C4-2B (cell line): ENCODE measurements at regions not wholly inside any gene's neighbourhood (a gene's known extent, or its start where the extent isn't known, plus 50 kb on each side); places are given as distances from the start of the nearest gene placed in this dataset.
"Not testable (repeated sequence)": the region's sequence is repeated elsewhere in the genome, so short reads cannot be mapped to it uniquely, and the experiment has no call there.

ENCODE experiments used
- H3K27ac ChIP-seq: fragments of 450-650 bp; 2 replicates; pipeline ENCODE4 v1.5.1; 2017
- CTCF ChIP-seq: fragments of 450-650 bp; conservative IDR thresholded peaks from 2 replicates; pipeline ENCODE4 v1.5.1; 2017; ENCODE audit warnings: mild to moderate bottlenecking
- ZFX ChIP-seq: fragments of 450-650 bp; IDR thresholded peaks from 2 replicates; pipeline ENCODE4 v1.6.1; 2017

GRCh38 chr7:65453341-65454030 is 79.8 kb downstream of the ZNF92 start:
- TF ChIP-seq CTCF = no peak
- no peak for TF ChIP-seq ZFX
- no peak overlapping the region for H3K27ac ChIP-seq

GRCh38 chr7:65454469-65454868 is 80.8 kb downstream of the ZNF92 start:
- TF ChIP-seq ZFX = no peak
- no peak for TF ChIP-seq CTCF
- H3K27ac ChIP-seq = no peak overlapping the region

GRCh38 chr7:65455050-65455449 is 81.4 kb downstream of the ZNF92 start:
- not testable (repeated sequence) for H3K27ac ChIP-seq

GRCh38 chr7:65457705-65458104 is 84.0 kb downstream of the ZNF92 start:
- no peak overlapping the region for H3K27ac ChIP-seq

GRCh38 chr7:65459438-65459837 is 85.8 kb downstream of the ZNF92 start:
- H3K27ac ChIP-seq = no peak overlapping the region
- TF ChIP-seq CTCF (no peak), ZFX (no peak)

More at GRCh38 chr7:65457705-65458104, 84.0 kb downstream of the ZNF92 start:
- TF ChIP-seq CTCF (no peak), ZFX (no peak)

GRCh38 chr7:65462148-65462716 is 88.6 kb downstream of the ZNF92 start:
- no peak overlapping the region for H3K27ac ChIP-seq
- TF ChIP-seq ZFX = no peak
- no peak for TF ChIP-seq CTCF

- no peak for TF ChIP-seq CTCF
- no peak for TF ChIP-seq ZFX
- H3K27ac ChIP-seq = no peak overlapping the region
These were observed 89.5 kb downstream of the ZNF92 start for GRCh38 chr7:65463184-65463583.

GRCh38 chr7:65469919-65470558 is 96.4 kb downstream of the ZNF92 start:
- H3K27ac ChIP-seq = not testable (repeated sequence)
